Calu3 (cell line): ENCODE measurements at regions not wholly inside any gene's neighbourhood (a gene's known extent, or its start where the extent isn't known, plus 50 kb on each side); places are given as distances from the start of the nearest gene placed in this dataset.
A peak's percentile ranks its signal among the peaks of the same experiment; 100 is the strongest.
"Not testable (repeated sequence)": the region's sequence is repeated elsewhere in the genome, so short reads cannot be mapped to it uniquely, and the experiment has no call there.

Experiments
- BruUV-seq: library from RNA; stranded (reverse); fragments of 400-500 nt; replicated peaks from 2 replicates; lab custom pipeline; 2021; lab: Mats Ljungman, UMichigan
- CTCF ChIA-PET: fragments of 300-600 bp; sonication (Branson Sonifier 250); formaldehyde crosslinking; loops from one replicate; lab custom pipeline; 2022; ENCODE audit warnings: antibody characterized with exemption; lab: Charles Lee
- DNase-seq: peaks from one replicate; pipeline ENCODE4 v3.0.0; 2022
- H3K27ac Mint-ChIP-seq: one replicate; pipeline ENCODE4 v1.8.0; 2022; ENCODE audit warnings: mixed read lengths; ENCODE audit not compliant: unreplicated experiment
- H3K27me3 Mint-ChIP-seq: one replicate; pipeline ENCODE4 v1.8.0; 2022; ENCODE audit warnings: mixed read lengths; ENCODE audit not compliant: unreplicated experiment
- H3K36me3 Mint-ChIP-seq: one replicate; pipeline ENCODE4 v1.8.0; 2022; ENCODE audit warnings: mild to moderate bottlenecking, moderate library complexity, mixed read lengths; ENCODE audit not compliant: insufficient read depth, unreplicated experiment
- H3K4me1 Mint-ChIP-seq: one replicate; pipeline ENCODE4 v1.8.0; 2022; ENCODE audit warnings: mild to moderate bottlenecking, low read depth, mixed read lengths; ENCODE audit not compliant: unreplicated experiment
- H3K4me3 Mint-ChIP-seq: one replicate; pipeline ENCODE4 v1.8.0; 2022; ENCODE audit warnings: mild to moderate bottlenecking, low read depth, moderate library complexity, mixed read lengths; ENCODE audit not compliant: unreplicated experiment
- H3K9me3 Mint-ChIP-seq: one replicate; pipeline ENCODE4 v1.8.0; 2022; ENCODE audit warnings: low read depth, mixed read lengths; ENCODE audit not compliant: unreplicated experiment
- intact Hi-C: fragments of 100-400 bp; cut with micrococcal nuclease; formaldehyde crosslinking; loops from one replicate; pipeline ENCODE4 v1.10.0; 2022; ENCODE audit not compliant: unreplicated experiment
- TF ChIP-seq, protein P1 (sequence below): fragments of 200-600 bp; IDR thresholded peaks from one replicate; pipeline ENCODE4 v1.8.0; 2022; ENCODE audit warnings: antibody characterized with exemption; ENCODE audit not compliant: unreplicated experiment

DNA sequence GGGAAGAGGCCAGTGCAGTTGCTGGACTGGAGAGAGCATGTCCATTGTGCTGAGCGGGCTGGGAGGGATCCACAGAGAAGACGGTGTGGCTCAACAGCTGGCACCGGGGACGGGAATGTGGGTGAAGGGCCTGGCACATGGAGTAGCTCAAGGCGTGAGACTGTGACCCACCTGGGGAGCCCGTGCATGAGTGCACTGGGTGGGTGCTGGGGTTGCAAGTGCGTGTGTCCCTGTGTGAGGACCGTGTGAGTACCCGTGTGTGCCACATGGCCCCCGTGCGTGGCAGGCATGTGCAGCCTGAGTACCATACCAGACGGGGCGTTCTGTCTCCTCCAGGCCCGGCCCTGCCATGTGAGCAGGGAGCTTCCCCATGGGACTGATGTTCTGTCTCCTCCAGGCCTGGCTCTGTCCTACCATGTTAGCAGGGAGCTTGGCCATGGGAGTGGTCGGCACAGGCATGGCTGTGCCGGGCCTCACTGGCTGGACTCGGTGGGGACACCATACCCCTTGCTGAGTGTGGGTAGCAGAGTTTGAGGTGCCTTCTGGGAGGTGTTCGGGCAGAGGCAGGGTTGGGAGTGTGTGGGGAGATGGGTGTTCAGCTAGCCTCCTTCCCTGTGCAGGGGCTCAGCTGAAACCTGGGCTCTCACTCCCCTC lies 234.4 kb downstream of the TMEM121 start:
- no peak for DNase-seq
- Mint-ChIP-seq H3K9me3 (peaks cover 3% of the 10 kb centered on the region), H3K27ac (no peak overlapping the region), H3K4me3 (no peak overlapping the region), H3K27me3 (peaks cover 71% of the 10 kb centered on the region), H3K36me3 (no peaks in the 10 kb centered on the region), H3K4me1 (no peaks in the 10 kb centered on the region)
- CTCF ChIA-PET: no interaction called here
- no TSS peak for BruUV-seq
- TF ChIP-seq, protein P1, sequence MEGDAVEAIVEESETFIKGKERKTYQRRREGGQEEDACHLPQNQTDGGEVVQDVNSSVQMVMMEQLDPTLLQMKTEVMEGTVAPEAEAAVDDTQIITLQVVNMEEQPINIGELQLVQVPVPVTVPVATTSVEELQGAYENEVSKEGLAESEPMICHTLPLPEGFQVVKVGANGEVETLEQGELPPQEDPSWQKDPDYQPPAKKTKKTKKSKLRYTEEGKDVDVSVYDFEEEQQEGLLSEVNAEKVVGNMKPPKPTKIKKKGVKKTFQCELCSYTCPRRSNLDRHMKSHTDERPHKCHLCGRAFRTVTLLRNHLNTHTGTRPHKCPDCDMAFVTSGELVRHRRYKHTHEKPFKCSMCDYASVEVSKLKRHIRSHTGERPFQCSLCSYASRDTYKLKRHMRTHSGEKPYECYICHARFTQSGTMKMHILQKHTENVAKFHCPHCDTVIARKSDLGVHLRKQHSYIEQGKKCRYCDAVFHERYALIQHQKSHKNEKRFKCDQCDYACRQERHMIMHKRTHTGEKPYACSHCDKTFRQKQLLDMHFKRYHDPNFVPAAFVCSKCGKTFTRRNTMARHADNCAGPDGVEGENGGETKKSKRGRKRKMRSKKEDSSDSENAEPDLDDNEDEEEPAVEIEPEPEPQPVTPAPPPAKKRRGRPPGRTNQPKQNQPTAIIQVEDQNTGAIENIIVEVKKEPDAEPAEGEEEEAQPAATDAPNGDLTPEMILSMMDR: no peak
- intact Hi-C loops: no loop called here

DNA sequence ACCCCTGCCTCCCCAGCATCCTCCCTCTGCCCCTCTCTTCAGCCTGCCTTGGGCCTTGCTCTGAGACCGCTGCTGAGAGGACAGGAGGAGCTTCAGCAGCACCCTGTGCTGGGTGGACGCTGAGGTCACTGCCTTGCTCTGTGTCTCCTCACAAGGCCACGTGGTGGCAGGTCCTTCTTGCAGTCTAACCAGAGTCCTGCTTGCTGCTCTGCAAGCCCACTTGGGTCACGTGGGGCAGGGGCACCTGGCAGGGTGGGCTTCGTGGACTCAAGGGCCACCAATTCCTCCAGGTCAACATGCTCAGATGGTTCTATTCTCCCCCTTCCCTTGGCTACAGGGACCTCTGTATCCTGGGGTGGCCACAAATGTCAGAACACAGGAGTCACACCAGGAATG lies 235.0 kb downstream of the TMEM121 start:
- CTCF ChIA-PET, H3K4me1 Mint-ChIP-seq, BruUV-seq, H3K9me3 Mint-ChIP-seq, H3K36me3 Mint-ChIP-seq, intact Hi-C loops, DNase-seq, H3K4me3 Mint-ChIP-seq: not testable (repeated sequence)
- Mint-ChIP-seq H3K27ac (peak overlapping the region; percentile 7), H3K27me3 (peaks cover 76% of the 10 kb centered on the region)

DNA sequence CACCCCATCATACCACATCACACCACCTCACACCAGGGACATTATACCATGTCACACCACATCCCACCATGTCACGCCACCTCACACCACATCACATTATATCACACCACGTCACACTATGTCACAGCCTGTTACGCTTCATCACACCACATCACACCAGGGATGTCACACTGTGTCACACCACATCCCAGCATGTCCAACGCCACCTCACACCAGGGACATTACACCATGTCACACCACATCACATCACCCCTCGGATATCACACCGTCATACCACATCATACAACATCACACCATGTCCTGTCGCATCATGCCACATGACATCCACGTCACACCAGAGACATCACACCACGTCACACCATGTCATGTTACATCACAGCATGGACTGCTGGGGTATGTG lies 235.5 kb downstream of the TMEM121 start:
- H3K4me3 Mint-ChIP-seq: no peak overlapping the region
- no peak for DNase-seq
- TF ChIP-seq, protein P1: no peak
- H3K9me3 Mint-ChIP-seq: peaks cover 3% of the 10 kb centered on the region
- intact Hi-C loops: no loop called here
- no TSS peak for BruUV-seq
- H3K36me3 Mint-ChIP-seq: no peaks in the 10 kb centered on the region
- H3K4me1 Mint-ChIP-seq: no peaks in the 10 kb centered on the region
- H3K27ac Mint-ChIP-seq: peak overlapping the region; percentile 7
- CTCF ChIA-PET: no interaction called here
- peaks cover 78% of the 10 kb centered on the region for H3K27me3 Mint-ChIP-seq

DNA sequence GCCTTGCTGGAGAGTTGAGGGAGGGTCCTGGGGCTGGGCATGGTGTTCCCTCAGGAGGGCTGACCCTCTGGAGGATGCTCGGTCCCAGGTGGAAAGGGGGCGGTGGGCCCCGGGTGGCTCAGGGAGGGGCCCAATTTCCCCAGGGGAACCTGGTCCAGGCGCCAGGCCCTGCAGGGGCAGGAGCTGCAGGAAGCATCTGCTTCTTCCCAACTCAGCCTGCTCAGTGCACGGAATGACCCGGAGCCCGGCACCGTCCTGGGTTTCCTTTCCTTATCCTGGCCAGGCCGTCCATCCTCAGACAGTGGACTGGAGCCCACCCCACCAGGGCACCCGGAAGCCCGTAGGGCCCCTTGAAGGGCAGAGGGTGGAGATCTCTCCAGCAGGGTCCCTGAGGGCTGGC lies 235.9 kb downstream of the TMEM121 start:
- H3K4me3 Mint-ChIP-seq, intact Hi-C loops, BruUV-seq, DNase-seq, H3K9me3 Mint-ChIP-seq, H3K27ac Mint-ChIP-seq, CTCF ChIA-PET, H3K4me1 Mint-ChIP-seq, H3K36me3 Mint-ChIP-seq: not testable (repeated sequence)
- peaks cover 78% of the 10 kb centered on the region for H3K27me3 Mint-ChIP-seq

DNA sequence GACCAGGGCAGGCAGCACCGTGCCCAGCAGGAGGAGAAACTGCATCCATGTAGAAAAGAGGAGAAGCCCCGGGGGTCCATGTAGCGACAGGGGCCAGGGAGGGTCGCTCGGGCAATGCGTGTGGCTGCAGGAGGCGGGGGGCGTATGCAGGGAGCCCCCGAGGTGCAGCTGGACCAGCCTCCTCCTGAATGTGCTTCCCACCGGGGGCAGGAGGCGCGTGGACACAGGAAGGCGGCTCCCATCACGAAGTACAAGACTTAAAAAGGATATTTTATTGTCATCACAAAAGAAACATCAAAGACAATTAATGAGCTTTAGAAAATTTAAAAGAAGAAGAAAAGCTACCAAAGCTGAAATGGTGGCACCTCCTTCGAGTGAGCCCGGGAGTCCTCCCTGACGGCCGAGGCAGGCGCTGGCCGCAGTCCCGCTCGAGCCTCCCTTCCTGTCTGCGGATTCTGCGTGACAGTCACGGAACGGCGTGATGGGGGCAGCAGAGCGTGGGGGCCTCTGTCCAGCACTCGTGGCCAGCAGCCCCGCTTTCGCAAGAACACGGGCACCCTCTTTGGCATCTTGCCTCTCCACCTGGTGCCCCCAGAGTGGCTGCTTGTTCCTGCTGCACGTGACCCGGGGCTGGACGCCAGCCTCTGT lies 238.0 kb downstream of the TMEM121 start:
- peaks cover 69% of the 10 kb centered on the region for H3K27me3 Mint-ChIP-seq
- BruUV-seq, H3K4me1 Mint-ChIP-seq, H3K27ac Mint-ChIP-seq, H3K36me3 Mint-ChIP-seq, DNase-seq, H3K4me3 Mint-ChIP-seq, CTCF ChIA-PET, H3K9me3 Mint-ChIP-seq, intact Hi-C loops: not testable (repeated sequence)

DNA sequence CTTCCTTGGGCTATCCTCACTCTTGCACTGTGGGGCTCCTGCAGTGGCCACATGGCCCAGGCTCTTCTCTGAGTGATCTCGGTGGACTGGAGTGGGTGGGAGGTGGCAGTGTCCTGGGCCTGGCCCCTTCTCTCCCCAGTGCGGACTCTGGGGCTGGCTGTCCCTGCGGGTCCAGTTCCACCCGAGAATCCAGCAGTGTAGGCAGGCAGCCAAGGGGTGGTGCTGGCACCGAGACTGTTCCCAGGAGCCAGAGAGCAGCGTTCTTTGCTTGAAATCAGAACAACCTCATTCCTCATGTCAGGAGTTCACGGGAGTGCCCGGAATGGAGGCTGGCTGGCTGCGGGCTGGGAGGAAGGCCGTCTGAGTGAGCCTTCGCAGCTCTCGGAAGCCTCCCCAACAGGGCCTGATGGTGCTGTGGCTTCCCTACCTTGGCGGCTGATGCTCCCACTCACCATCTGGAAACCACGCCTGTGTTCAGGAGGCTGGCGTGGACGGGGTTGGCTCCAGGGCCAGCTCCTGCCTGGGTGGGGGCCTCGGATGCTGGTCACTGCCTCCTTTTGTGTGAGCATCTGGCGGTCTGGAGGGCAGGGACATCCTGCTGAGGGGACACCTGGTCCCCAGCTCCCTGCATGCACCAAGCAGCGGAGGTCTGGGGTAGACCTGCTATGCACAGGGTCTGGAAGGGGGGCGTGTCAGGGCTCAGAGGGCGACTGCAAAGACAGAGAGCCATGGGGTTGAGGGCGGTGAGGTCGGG lies 238.9 kb downstream of the TMEM121 start:
- CTCF ChIA-PET, H3K36me3 Mint-ChIP-seq, DNase-seq, BruUV-seq, H3K9me3 Mint-ChIP-seq, intact Hi-C loops, H3K27ac Mint-ChIP-seq, H3K4me1 Mint-ChIP-seq, H3K4me3 Mint-ChIP-seq: not testable (repeated sequence)
- peaks cover 71% of the 10 kb centered on the region for H3K27me3 Mint-ChIP-seq
